ENCODE measurements at regions not wholly inside any gene's neighbourhood (a gene's known extent, or its start where the extent isn't known, plus 50 kb on each side); places are given as distances from the start of the nearest gene placed in this dataset.

GRCh38 chr20:59499863-59500262, 104.5 kb upstream of the PHACTR3 start:
- in situ Hi-C loops (cut with MboI), result no loop called here
- intact Hi-C loops (cut with micrococcal nuclease), result no loop called here
- Histone ChIP-seq H3K9me1 (ENCODE audit: control insufficient read depth, insufficient read depth, low read length) (no peaks in the 10 kb centered on the region), H3K9me3 (replicated peaks; ENCODE audit: control insufficient read depth, insufficient read depth, low read depth, low read length) (no peaks in the 10 kb centered on the region), H3K79me2 (ENCODE audit: control insufficient read depth, insufficient read depth, low read length) (no peaks in the 10 kb centered on the region), H3K4me1 (replicated peaks in 1 of 2; ENCODE audit: control insufficient read depth in 2 of 2, insufficient read depth in 2 of 2, low read length in 2 of 2) (no peaks in the 10 kb centered on the region), H2AFZ (ENCODE audit: low read depth, low read length) (no peak overlapping the region), H3K27ac (ENCODE audit: extremely low read depth, low read depth, low read length) (no peak overlapping the region), H4K20me1 (replicated peaks; ENCODE audit: control insufficient read depth, insufficient read depth, low read length) (no peaks in the 10 kb centered on the region), H3K36me3 (ENCODE audit: control insufficient read depth, insufficient read depth, low read length) (no peaks in the 10 kb centered on the region), H3K27me3 (ENCODE audit: control insufficient read depth in 2 of 2, insufficient read depth in 2 of 2, low read length in 2 of 2) (peaks cover 0 to under 1% of the 10 kb centered on the region in 2 experiments; a peak in 1 of 5 replicates), H3K9ac (ENCODE audit: insufficient read depth in 1 of 2, low read depth in 2 of 2, low read length in 2 of 2) (no peak overlapping the region), H3K4me2 (ENCODE audit: insufficient read depth, low read length) (no peak overlapping the region), H3K4me3 (no peak overlapping the region)
- ATAC-seq, result no peak
- CTCF ChIA-PET (ENCODE audit: low intra/inter-chr PET ratio), result no interaction called here
- no TSS peak for BruUV-seq (replicated peaks)
- FAIRE-seq, result no peak
- DNase-seq (ENCODE audit: extremely low read depth in 1 of 4, low spot score in 3 of 4), result no peak
- POLR2A ChIA-PET, result no interaction called here
- TF ChIP-seq, protein P1, sequence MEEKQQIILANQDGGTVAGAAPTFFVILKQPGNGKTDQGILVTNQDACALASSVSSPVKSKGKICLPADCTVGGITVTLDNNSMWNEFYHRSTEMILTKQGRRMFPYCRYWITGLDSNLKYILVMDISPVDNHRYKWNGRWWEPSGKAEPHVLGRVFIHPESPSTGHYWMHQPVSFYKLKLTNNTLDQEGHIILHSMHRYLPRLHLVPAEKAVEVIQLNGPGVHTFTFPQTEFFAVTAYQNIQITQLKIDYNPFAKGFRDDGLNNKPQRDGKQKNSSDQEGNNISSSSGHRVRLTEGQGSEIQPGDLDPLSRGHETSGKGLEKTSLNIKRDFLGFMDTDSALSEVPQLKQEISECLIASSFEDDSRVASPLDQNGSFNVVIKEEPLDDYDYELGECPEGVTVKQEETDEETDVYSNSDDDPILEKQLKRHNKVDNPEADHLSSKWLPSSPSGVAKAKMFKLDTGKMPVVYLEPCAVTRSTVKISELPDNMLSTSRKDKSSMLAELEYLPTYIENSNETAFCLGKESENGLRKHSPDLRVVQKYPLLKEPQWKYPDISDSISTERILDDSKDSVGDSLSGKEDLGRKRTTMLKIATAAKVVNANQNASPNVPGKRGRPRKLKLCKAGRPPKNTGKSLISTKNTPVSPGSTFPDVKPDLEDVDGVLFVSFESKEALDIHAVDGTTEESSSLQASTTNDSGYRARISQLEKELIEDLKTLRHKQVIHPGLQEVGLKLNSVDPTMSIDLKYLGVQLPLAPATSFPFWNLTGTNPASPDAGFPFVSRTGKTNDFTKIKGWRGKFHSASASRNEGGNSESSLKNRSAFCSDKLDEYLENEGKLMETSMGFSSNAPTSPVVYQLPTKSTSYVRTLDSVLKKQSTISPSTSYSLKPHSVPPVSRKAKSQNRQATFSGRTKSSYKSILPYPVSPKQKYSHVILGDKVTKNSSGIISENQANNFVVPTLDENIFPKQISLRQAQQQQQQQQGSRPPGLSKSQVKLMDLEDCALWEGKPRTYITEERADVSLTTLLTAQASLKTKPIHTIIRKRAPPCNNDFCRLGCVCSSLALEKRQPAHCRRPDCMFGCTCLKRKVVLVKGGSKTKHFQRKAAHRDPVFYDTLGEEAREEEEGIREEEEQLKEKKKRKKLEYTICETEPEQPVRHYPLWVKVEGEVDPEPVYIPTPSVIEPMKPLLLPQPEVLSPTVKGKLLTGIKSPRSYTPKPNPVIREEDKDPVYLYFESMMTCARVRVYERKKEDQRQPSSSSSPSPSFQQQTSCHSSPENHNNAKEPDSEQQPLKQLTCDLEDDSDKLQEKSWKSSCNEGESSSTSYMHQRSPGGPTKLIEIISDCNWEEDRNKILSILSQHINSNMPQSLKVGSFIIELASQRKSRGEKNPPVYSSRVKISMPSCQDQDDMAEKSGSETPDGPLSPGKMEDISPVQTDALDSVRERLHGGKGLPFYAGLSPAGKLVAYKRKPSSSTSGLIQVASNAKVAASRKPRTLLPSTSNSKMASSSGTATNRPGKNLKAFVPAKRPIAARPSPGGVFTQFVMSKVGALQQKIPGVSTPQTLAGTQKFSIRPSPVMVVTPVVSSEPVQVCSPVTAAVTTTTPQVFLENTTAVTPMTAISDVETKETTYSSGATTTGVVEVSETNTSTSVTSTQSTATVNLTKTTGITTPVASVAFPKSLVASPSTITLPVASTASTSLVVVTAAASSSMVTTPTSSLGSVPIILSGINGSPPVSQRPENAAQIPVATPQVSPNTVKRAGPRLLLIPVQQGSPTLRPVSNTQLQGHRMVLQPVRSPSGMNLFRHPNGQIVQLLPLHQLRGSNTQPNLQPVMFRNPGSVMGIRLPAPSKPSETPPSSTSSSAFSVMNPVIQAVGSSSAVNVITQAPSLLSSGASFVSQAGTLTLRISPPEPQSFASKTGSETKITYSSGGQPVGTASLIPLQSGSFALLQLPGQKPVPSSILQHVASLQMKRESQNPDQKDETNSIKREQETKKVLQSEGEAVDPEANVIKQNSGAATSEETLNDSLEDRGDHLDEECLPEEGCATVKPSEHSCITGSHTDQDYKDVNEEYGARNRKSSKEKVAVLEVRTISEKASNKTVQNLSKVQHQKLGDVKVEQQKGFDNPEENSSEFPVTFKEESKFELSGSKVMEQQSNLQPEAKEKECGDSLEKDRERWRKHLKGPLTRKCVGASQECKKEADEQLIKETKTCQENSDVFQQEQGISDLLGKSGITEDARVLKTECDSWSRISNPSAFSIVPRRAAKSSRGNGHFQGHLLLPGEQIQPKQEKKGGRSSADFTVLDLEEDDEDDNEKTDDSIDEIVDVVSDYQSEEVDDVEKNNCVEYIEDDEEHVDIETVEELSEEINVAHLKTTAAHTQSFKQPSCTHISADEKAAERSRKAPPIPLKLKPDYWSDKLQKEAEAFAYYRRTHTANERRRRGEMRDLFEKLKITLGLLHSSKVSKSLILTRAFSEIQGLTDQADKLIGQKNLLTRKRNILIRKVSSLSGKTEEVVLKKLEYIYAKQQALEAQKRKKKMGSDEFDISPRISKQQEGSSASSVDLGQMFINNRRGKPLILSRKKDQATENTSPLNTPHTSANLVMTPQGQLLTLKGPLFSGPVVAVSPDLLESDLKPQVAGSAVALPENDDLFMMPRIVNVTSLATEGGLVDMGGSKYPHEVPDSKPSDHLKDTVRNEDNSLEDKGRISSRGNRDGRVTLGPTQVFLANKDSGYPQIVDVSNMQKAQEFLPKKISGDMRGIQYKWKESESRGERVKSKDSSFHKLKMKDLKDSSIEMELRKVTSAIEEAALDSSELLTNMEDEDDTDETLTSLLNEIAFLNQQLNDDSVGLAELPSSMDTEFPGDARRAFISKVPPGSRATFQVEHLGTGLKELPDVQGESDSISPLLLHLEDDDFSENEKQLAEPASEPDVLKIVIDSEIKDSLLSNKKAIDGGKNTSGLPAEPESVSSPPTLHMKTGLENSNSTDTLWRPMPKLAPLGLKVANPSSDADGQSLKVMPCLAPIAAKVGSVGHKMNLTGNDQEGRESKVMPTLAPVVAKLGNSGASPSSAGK (IDR thresholded peaks at IDR 0.05), result no peak
- TF ChIP-seq CEBPG (CRISPR knock-in tag; IDR thresholded peaks at IDR 0.05) (no peak), CEBPG (tag; conservative IDR thresholded peaks at IDR 0.05 in 1 of 2, IDR thresholded peaks at IDR 0.05 in 1 of 2) (no peak), ESRRB (CRISPR knock-in tag; IDR thresholded peaks at IDR 0.05; ENCODE audit: borderline replicate concordance) (no peak), CSDE1 (IDR thresholded peaks at IDR 0.05) (no peak)
- TF ChIP-seq, protein P2, sequence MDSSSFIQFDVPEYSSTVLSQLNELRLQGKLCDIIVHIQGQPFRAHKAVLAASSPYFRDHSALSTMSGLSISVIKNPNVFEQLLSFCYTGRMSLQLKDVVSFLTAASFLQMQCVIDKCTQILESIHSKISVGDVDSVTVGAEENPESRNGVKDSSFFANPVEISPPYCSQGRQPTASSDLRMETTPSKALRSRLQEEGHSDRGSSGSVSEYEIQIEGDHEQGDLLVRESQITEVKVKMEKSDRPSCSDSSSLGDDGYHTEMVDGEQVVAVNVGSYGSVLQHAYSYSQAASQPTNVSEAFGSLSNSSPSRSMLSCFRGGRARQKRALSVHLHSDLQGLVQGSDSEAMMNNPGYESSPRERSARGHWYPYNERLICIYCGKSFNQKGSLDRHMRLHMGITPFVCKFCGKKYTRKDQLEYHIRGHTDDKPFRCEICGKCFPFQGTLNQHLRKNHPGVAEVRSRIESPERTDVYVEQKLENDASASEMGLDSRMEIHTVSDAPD (CRISPR knock-in tag; IDR thresholded peaks at IDR 0.05), result no peak

Measured in K562 (cell line).